Activated gamma-delta T cell treated with Interleukin-2 at 50 U/mL for 16 hours (primary cell): ENCODE measurements at regions not wholly inside any gene's neighbourhood (a gene's known extent, or its start where the extent isn't known, plus 50 kb on each side); places are given as distances from the start of the nearest gene placed in this dataset.
"Not testable (repeated sequence)": the region's sequence is repeated elsewhere in the genome, so short reads cannot be mapped to it uniquely, and the experiment has no call there.

Source experiments
- DNase-seq: peaks from one replicate; pipeline ENCODE4 v3.0.0-alpha.2; 2020

- DNase-seq, result not testable (repeated sequence)
Measured at GRCh38 chrX:1053600-1053999, 158.8 kb downstream of the CRLF2 start.

DNA sequence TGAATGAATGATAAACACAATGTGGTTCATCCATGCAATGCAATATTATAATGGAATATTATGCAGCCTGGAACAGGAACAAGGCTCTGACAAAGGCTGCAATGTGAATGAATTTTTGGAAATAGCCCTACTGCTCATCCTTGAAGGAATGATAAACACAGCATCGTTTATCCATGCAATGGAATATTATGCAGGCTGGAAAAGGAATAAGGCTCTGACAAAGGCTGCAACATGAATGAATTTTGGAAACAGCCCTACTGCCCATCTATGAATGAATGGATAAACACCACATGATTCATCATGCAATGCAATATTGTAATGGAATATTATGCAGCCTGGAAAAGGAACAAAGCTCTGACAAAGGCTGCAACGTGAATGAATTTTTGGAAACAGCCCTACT lies 159.4 kb downstream of the CRLF2 start:
- no peak for DNase-seq

DNA sequence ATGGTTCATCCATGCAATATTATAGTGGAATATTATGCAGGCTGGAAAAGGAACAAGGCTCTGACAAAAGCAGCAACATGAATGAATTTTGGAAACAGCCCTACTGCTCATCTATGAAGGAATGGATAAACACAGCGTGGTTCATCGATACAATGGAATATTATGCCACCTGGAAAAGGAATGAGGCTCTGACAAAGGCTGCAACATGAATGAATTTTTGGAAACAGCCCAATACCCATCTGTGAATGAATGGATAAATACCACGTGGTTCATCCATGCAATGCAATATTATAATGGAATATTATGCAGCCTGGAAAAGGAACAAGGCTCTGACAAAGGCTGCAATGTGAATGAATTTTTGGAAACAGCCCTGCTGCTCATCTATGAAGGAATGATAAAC lies 160.4 kb downstream of the CRLF2 start:
- no peak for DNase-seq

DNA sequence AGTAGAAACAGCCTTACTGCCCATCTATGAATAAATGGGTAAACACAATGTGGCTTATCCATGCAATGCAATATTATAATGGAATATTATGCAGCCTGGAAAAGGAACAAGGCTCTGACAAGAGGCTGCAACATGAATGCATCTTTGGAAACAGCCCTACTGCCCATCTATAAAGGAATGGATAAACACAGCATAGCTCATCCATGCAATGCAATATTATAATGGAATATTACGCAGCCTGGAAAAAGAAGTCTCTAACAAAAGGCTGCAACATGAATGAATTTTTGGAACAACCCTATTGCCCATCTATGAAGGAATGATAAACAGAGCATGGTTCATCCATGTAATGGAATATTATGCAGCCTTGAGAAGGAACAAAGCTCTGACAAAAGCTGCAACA lies 161.0 kb downstream of the CRLF2 start:
- DNase-seq, result no peak

- DNase-seq, result no peak
Measured at GRCh38 chrX:1045680-1046314, 166.7 kb downstream of the CRLF2 start.

- no peak for DNase-seq
Measured at GRCh38 chrX:1041091-1041490, 171.4 kb downstream of the CRLF2 start.

DNA sequence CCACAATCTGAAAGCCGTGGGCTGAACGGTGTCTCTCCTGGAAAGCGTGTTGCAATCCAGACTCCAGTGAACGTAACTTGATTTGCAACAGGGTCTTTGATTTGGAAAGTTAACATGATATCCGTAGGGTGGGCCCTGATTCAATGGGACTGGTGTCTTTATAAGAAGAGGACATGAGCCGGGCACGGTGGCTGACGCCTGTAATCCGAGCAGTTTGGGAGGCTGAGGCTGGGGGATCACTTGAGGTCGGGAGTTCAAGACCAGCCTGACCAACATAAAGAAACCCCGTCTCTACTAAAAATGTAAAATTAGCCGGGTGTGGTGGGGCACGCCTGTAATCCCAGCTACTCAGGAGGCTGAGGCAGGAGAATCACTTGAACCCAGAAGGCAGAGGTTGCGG lies 176.5 kb downstream of the CRLF2 start:
- DNase-seq, result not testable (repeated sequence)

DNA sequence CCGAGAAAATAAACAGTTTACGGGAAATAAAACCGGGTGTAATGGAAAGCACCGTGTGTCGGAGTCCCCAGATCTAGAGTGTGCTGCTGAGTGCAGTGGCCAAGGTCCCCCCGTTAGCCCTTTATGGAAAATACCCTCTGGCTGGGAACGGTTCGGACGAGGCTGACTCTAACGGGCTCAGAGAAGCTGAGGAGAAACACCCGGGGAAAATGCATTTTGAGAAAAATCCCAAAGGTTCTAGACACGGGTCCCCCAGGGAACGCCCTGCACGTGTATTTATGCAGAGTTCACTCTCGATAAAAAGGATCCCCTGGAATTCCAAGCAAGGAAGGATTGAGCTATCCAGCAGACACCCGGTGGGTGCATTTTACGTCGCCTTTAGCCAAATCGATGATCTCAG lies 177.2 kb downstream of the CRLF2 start:
- DNase-seq, result no peak

DNA sequence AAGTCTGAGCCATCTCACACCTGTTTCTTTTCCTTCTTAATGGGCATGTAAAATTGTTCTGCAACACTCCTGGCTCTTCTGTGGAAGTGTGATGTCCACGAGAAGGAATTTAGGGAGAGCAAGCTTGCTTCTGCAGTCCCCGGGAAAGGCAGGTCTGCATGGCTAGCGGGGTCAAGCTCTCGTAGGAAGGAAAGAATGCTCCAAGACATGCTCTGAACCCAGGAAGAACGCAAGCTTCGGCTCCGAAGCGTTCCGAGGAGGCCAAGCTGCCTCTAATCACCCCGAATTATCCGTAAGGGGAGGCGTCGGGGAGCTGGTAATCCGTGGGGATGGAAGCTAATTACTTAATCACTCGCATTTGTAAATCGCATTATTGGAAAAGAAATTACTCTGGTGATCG lies 177.7 kb downstream of the CRLF2 start:
- no peak for DNase-seq

GRCh38 chrX:1031521-1032430 lies 180.7 kb downstream of the CRLF2 start:
- no peak for DNase-seq

DNA sequence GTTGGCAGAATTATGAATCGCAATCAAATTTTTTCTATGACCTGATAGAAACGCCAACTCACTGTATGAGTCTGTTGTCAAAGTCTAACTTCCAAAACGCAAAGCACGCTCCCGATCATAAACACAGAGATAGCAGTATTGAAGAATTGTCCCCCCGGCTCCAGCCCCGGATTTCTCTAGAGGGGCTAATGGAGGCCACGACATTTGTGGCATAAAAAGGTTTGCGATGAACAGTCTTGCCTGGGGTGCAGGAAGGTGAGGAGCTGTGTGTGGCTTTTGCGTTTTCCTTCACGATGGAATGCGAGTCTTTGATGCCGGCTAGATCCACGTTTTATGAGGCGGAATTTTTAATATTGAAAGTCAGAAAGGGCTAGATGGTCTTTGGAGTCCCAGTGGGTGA lies 183.0 kb downstream of the CRLF2 start:
- no peak for DNase-seq

DNA sequence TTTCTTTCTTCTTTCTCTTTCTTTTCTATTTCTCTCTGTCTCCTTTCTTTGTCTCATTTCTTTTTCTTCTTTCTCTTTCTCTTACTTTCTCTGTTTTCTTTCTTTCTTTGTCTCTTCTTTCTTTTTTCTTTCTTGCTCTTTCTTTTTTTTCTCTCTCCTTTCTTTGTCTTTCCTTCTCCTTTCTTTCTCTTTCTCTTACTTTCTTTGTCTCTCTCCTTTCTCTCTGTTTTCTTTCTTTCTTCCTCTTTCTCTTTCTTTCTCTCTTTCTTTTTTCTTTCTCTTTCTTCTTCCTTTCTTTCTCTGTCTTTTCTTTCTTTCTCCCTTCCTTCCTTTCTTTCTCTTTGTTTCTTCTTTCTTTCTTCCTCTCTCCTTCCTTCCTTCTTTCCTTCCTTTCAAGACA lies 184.8 kb downstream of the CRLF2 start:
- no peak for DNase-seq

DNA sequence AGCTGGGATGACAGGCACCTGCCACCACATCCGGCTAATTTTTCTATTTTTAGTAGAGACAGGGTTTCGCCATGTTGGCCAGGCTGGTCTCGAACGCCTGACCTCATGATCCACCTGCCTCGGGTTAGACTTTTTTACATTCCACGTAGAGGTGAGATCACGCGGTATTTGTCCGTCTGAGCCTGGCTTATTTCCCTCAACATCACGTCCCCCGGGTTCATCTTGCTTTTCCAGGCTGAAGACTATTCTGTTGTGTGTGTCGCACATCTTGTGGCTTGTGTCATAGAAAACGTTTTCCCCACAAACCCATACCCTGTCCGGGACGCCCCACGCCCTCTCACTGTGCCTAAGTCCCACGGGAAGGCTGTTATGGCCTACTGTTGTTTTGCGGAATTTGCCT lies 185.3 kb downstream of the CRLF2 start:
- DNase-seq, result no peak

GRCh38 chrX:1026263-1027015 lies 186.0 kb downstream of the CRLF2 start:
- DNase-seq, result no peak

DNA sequence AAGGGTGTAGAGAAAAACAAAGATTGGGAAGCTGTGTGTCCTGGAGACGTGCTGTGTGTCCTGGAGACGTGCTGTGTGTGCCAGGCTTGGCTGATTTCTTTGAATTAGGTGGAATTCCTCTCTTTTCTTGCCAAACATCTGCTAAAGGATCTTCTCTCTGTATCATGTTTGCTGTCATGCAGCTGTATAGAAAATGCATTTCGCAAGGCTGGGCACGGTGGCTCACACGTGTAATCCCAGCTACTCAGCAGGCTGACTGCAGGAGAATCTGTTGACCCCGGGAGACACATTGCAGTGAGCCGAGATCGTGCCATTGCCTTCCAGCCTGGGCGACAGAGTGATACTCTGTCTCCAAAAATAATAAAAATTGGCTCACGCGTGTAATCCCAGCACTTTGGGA lies 187.0 kb downstream of the CRLF2 start:
- DNase-seq, result no peak

GRCh38 chrX:1023676-1024075 lies 188.8 kb downstream of the CRLF2 start:
- DNase-seq, result no peak

- not testable (repeated sequence) for DNase-seq
Measured at GRCh38 chrX:1021314-1021993, 191.0 kb downstream of the CRLF2 start.

DNA sequence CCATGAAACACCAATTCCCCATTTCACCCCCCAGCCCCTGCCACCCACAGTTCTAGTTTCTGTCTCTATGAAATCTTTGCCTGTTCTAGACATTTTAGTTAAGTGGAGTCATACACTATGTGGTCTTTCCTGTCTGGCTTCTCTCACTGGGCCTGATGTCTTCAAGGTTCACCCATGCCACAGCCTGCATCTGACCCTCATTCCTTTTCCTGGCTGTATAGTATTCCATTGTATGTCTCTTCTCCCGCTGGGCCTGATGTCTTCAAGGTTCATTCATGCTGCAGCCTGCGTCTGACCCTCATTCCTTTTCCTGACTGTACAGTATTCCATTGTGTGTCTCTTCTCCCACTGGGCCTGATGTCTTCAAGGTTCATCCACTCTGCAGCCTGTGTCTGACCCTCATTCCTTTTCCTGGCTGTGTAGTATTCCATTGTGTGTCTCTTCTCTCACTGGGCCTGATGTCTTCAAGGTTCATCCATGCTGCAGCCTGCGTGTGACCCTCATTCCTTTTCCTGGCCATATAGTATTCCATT lies 191.7 kb downstream of the CRLF2 start:
- DNase-seq, result no peak

DNA sequence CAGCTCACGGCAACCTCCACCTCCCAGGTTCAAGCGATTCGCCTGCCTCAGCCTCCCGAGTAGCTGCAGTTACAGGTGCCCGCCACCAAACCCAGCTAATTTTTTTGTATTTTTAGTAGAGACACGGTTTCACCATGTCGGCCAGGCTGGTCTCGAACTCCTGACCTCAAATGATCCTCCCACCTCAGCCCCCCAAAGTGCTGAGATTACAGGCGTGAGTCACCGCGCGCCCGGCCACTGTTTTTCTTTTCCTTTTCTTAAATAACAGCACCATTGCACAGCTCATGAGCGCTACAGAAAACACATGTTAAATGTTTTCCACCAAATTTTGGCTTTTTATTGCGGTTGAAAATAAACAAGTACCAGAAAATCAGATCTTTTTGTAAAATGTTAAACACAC lies 195.5 kb downstream of the CRLF2 start:
- DNase-seq, result not testable (repeated sequence)

- DNase-seq, result not testable (repeated sequence)
Measured at GRCh38 chrX:1016281-1016680, 196.2 kb downstream of the CRLF2 start.

- DNase-seq, result no peak
Measured at GRCh38 chrX:1012678-1013300, 199.7 kb downstream of the CRLF2 start.

GRCh38 chrX:1011691-1012283 lies 200.7 kb downstream of the CRLF2 start:
- no peak for DNase-seq
